ENCODE measurements at regions not wholly inside any gene's neighbourhood (a gene's known extent, or its start where the extent isn't known, plus 50 kb on each side); places are given as distances from the start of the nearest gene placed in this dataset.

GRCh38 chr7:36048141-36048901 is 104.7 kb upstream of the EEPD1 start:
- peak in 1 of 4 donors; percentile 40 for DNase-seq
- H3K36me3 ChIP-seq, result no peaks in the 10 kb centered on the region
- peak overlapping the region in 1 of 2 donors; percentile 47 for H3K27ac ChIP-seq
- no peaks in the 10 kb centered on the region for H3K9me3 ChIP-seq
- peak; percentile 56 for ATAC-seq
- H3K4me3 ChIP-seq, result no peak overlapping the region
- no peaks in the 10 kb centered on the region for H3K27me3 ChIP-seq
- TF ChIP-seq CTCF (IDR thresholded peaks at IDR 0.05), result no peak
- intact Hi-C loops (cut with DNase I), result no loop called here
- peaks cover 27 to 33% of the 10 kb centered on the region in 2 donors for H3K4me1 ChIP-seq

DNA sequence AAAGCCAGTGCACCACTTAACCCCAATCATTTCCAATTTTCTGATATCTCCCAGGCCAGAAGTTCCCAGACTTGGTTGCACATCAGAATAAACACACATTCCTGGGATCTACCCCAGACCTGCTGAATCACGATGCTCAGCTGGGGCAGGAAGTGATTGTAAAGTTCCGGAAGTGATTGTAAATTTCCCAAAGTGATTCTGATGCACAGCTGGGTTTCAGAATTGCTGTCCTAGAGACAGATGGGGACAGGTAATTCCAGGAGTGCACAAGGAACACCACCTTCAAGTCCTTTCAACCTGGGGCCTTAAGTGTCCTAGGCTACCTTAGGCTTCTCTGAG is 104.2 kb upstream of the EEPD1 start:
- Histone ChIP-seq H3K27me3 (no peaks in the 10 kb centered on the region), H3K9me3 (no peaks in the 10 kb centered on the region), H3K36me3 (no peaks in the 10 kb centered on the region), H3K4me1 (peaks cover 27 to 33% of the 10 kb centered on the region in 2 donors), H3K27ac (no peak overlapping the region), H3K4me3 (no peak overlapping the region)
- intact Hi-C loops (cut with DNase I), result no loop called here
- TF ChIP-seq CTCF (IDR thresholded peaks at IDR 0.05), result no peak
- ATAC-seq, result no peak
- DNase-seq, result no peak

- H3K36me3 ChIP-seq, result no peaks in the 10 kb centered on the region
- intact Hi-C loops (cut with DNase I), result no loop called here
- no peaks in the 10 kb centered on the region for H3K9me3 ChIP-seq
- no peak for DNase-seq
- H3K27ac ChIP-seq, result no peak overlapping the region
- no peak overlapping the region for H3K4me3 ChIP-seq
- no peak for ATAC-seq
- peaks cover 15 to 19% of the 10 kb centered on the region in 2 donors for H3K4me1 ChIP-seq
- no peaks in the 10 kb centered on the region for H3K27me3 ChIP-seq
- no peak for TF ChIP-seq CTCF (IDR thresholded peaks at IDR 0.05)
Observed at GRCh38 chr7:36051501-36051900, 101.6 kb upstream of the EEPD1 start.

DNA sequence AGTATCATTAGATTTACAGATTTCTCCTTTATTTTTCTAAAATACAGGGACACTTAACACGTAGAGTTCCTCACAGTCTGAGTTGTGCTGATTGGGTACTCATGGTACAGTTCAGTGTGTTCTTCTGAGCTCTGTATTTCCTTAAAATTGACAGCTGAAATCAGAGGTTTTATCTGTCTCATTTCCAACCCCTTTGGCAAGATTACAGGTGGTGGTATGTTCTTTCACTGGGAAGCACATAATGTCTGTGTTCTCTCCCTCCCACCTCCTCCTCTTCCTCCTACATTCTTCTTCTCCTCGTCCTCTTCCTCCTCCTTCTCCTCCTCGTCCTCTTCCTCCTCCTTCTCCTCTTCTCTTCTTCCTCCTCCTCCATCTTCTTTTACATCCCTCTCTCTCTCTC is 99.5 kb upstream of the EEPD1 start:
- Histone ChIP-seq H3K27me3 (no peaks in the 10 kb centered on the region), H3K9me3 (no peaks in the 10 kb centered on the region), H3K4me1 (peaks cover 6 to 7% of the 10 kb centered on the region in 2 donors), H3K27ac (no peak overlapping the region), H3K36me3 (no peaks in the 10 kb centered on the region), H3K4me3 (no peak overlapping the region)
- DNase-seq (no peak), ATAC-seq (no peak)
- no peak for TF ChIP-seq CTCF (IDR thresholded peaks at IDR 0.05)
- intact Hi-C loops (cut with DNase I), result no loop called here

DNA sequence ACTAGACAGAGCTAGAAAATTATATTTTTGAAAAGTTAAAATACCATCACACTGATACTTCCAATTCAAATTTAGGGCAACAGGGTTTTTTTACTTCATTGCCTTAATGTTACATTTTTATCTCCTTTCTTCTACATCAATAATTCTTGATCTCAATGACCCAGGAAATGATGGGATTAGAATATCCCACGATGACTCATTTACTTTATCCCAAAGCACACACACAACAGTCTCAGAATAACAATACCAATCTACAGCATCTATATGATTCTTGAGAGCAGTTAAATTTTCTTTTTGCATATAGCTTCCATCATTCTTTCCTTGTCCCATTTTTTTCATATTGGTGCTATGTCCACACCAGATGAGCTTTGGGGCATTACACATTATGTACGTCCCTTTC is 98.4 kb upstream of the EEPD1 start:
- DNase-seq (no peak), ATAC-seq (no peak)
- Histone ChIP-seq H3K27me3 (no peaks in the 10 kb centered on the region), H3K4me3 (no peak overlapping the region), H3K9me3 (no peaks in the 10 kb centered on the region), H3K36me3 (no peaks in the 10 kb centered on the region), H3K4me1 (no peaks in the 10 kb centered on the region), H3K27ac (no peak overlapping the region)
- TF ChIP-seq CTCF (IDR thresholded peaks at IDR 0.05), result no peak
- intact Hi-C loops (cut with DNase I), result no loop called here

All from left lung (tissue), 4 donors.